Fibroblast of peridontal ligament (primary cell): ENCODE measurements at regions not wholly inside any gene's neighbourhood (a gene's known extent, or its start where the extent isn't known, plus 50 kb on each side); places are given as distances from the start of the nearest gene placed in this dataset.
A peak's percentile ranks its signal among the peaks of the same experiment; 100 is the strongest.

Experiments used
- DNase-seq: peaks from one replicate; pipeline ENCODE4 v3.0.0-alpha.2; 2010; ENCODE audit errors: extremely low read depth

GRCh38 chr5:133829786-133830185, 138.6 kb downstream of the C5orf15 start:
- no peak for DNase-seq

- DNase-seq, result no peak
These were observed 139.7 kb downstream of the C5orf15 start for GRCh38 chr5:133828722-133829121.

GRCh38 chr5:133827830-133828229, 140.6 kb downstream of the C5orf15 start:
- no peak for DNase-seq

- no peak for DNase-seq
These were observed 141.4 kb downstream of the C5orf15 start for GRCh38 chr5:133827011-133827410.

GRCh38 chr5:133825631-133826289, 142.7 kb downstream of the C5orf15 start:
- no peak for DNase-seq

GRCh38 chr5:133824661-133825254, 143.7 kb downstream of the C5orf15 start:
- DNase-seq, result no peak

- DNase-seq, result no peak
These were observed 146.5 kb downstream of the C5orf15 start for GRCh38 chr5:133821889-133822288.

- DNase-seq, result no peak
These were observed 147.1 kb downstream of the C5orf15 start for GRCh38 chr5:133821311-133821741.

GRCh38 chr5:133820507-133820906, 147.9 kb downstream of the C5orf15 start:
- peak; percentile 34 for DNase-seq

- peak; percentile 3 for DNase-seq
These were observed 148.4 kb downstream of the C5orf15 start for GRCh38 chr5:133819977-133820471.

- DNase-seq, result no peak
These were observed 149.4 kb downstream of the C5orf15 start for GRCh38 chr5:133818869-133819600.

GRCh38 chr5:133818031-133818431, 150.4 kb downstream of the C5orf15 start:
- DNase-seq, result peak; percentile 31

GRCh38 chr5:133817456-133817855, 151.0 kb downstream of the C5orf15 start:
- no peak for DNase-seq

GRCh38 chr5:133816791-133817190, 151.6 kb downstream of the C5orf15 start:
- no peak for DNase-seq

GRCh38 chr5:133814152-133814551, 154.3 kb downstream of the C5orf15 start:
- no peak for DNase-seq

GRCh38 chr5:133811168-133811567, 157.3 kb downstream of the C5orf15 start:
- no peak for DNase-seq

GRCh38 chr5:133809801-133810200, 158.6 kb downstream of the C5orf15 start:
- no peak for DNase-seq

- DNase-seq, result no peak
These were observed 161.1 kb downstream of the C5orf15 start for GRCh38 chr5:133807348-133807747.

- DNase-seq, result no peak
These were observed 161.6 kb downstream of the C5orf15 start for GRCh38 chr5:133806847-133807246.

GRCh38 chr5:133801955-133802751, 166.3 kb downstream of the C5orf15 start:
- peak; percentile 22 for DNase-seq

GRCh38 chr5:133801431-133801830, 167.0 kb downstream of the C5orf15 start:
- DNase-seq, result no peak
